ENCODE measurements at regions not wholly inside any gene's neighbourhood (a gene's known extent, or its start where the extent isn't known, plus 50 kb on each side); places are given as distances from the start of the nearest gene placed in this dataset.
"Not testable (repeated sequence)": the region's sequence is repeated elsewhere in the genome, so short reads cannot be mapped to it uniquely, and the experiment has no call there.

- not testable (repeated sequence) for TF ChIP-seq POLR2AphosphoS5, POLR2A (IDR thresholded peaks at IDR 0.05; ENCODE audit: low read depth, low read length)
Observed at GRCh38 chr16:29255496-29255796, 151.1 kb downstream of the NPIPB11 start.

All from GM12892 (cell line).